GM21526 (cell line): ENCODE measurements at regions not wholly inside any gene's neighbourhood (a gene's known extent, or its start where the extent isn't known, plus 50 kb on each side); places are given as distances from the start of the nearest gene placed in this dataset.

Experiments
- ATAC-seq: cut with Tn5 transposase; IDR thresholded peaks from one replicate; pipeline ENCODE4 v1.9.1; 2021; ENCODE audit warnings: moderate library complexity; ENCODE audit not compliant: unreplicated experiment, low FRiP score

GRCh38 chr12:115121053-115121452 lies 437.1 kb upstream of the TBX3 start:
- ATAC-seq, result no peak

GRCh38 chr12:115118177-115118724 lies 434.3 kb upstream of the TBX3 start:
- no peak for ATAC-seq

- ATAC-seq, result no peak
These were observed 430.2 kb upstream of the TBX3 start for GRCh38 chr12:115114140-115114539.

GRCh38 chr12:115109863-115110262 lies 425.9 kb upstream of the TBX3 start:
- no peak for ATAC-seq

- no peak for ATAC-seq
These were observed 424.4 kb upstream of the TBX3 start for GRCh38 chr12:115108129-115109100.

GRCh38 chr12:115103884-115104883 lies 420.2 kb upstream of the TBX3 start:
- ATAC-seq, result no peak

- ATAC-seq, result no peak
These were observed 418.5 kb upstream of the TBX3 start for GRCh38 chr12:115102450-115102849.

GRCh38 chr12:115101520-115101919 lies 417.5 kb upstream of the TBX3 start:
- no peak for ATAC-seq

- no peak for ATAC-seq
These were observed 413.4 kb upstream of the TBX3 start for GRCh38 chr12:115097416-115097815.

GRCh38 chr12:115096588-115097397 lies 412.8 kb upstream of the TBX3 start:
- no peak for ATAC-seq

GRCh38 chr12:115095073-115095748 lies 411.2 kb upstream of the TBX3 start:
- ATAC-seq, result no peak

GRCh38 chr12:115094163-115094816 lies 410.3 kb upstream of the TBX3 start:
- ATAC-seq, result no peak

- ATAC-seq, result no peak
These were observed 409.3 kb upstream of the TBX3 start for GRCh38 chr12:115093261-115093660.

- ATAC-seq, result no peak
These were observed 406.8 kb upstream of the TBX3 start for GRCh38 chr12:115090783-115091182.

- no peak for ATAC-seq
These were observed 405.2 kb upstream of the TBX3 start for GRCh38 chr12:115088995-115089841.

- ATAC-seq, result no peak
These were observed 404.5 kb upstream of the TBX3 start for GRCh38 chr12:115088328-115088994.

GRCh38 chr12:115085594-115085993 lies 401.6 kb upstream of the TBX3 start:
- no peak for ATAC-seq
